Large intestine (tissue), 3 donors: ENCODE measurements at regions not wholly inside any gene's neighbourhood (a gene's known extent, or its start where the extent isn't known, plus 50 kb on each side); places are given as distances from the start of the nearest gene placed in this dataset.
"Not testable (repeated sequence)": the region's sequence is repeated elsewhere in the genome, so short reads cannot be mapped to it uniquely, and the experiment has no call there.

Experiments
- DNase-seq, 2 donors: peaks; one replicate each; pipeline versions ENCODE4 v3.0.0 to v3.0.0-alpha.2; 2013
- H3K27ac ChIP-seq: one replicate; pipeline ENCODE4 v1.5.1; 2013; ENCODE audit warnings: low read length
- H3K27me3 ChIP-seq: 2 replicates; pipeline ENCODE4 v1.6.1; 2013; ENCODE audit warnings: low read length; ENCODE audit not compliant: control insufficient read depth, insufficient read depth
- H3K36me3 ChIP-seq: 2 replicates; pipeline ENCODE4 v1.6.1; 2013; ENCODE audit warnings: low read length; ENCODE audit not compliant: control insufficient read depth, insufficient read depth
- H3K4me1 ChIP-seq: one replicate; pipeline ENCODE4 v1.6.1; 2013; ENCODE audit warnings: low read length; ENCODE audit not compliant: control insufficient read depth, insufficient read depth
- H3K4me3 ChIP-seq: one replicate; pipeline ENCODE4 v1.5.1; 2013; ENCODE audit warnings: low read length
- H3K9me3 ChIP-seq: one replicate; pipeline ENCODE4 v1.6.1; 2013; ENCODE audit warnings: mild to moderate bottlenecking, low read depth, low read length, moderate library complexity; ENCODE audit not compliant: control insufficient read depth
- WGBS: methylation state at CpG from one replicate; pipeline ENCODE4 v1.1.5; 2013; ENCODE audit warnings: low lambda C conversion rate; ENCODE audit not compliant: insufficient coverage; 5-methylcytosine and 5-hydroxymethylcytosine counted together

- Histone ChIP-seq H3K27me3 (no peaks in the 10 kb centered on the region), H3K4me1 (peaks cover 7% of the 10 kb centered on the region), H3K4me3 (no peak overlapping the region), H3K9me3 (no peaks in the 10 kb centered on the region), H3K36me3 (no peaks in the 10 kb centered on the region), H3K27ac (no peak overlapping the region)
- DNase-seq: no peak
- WGBS: no CpG with 5 or more reads among the region's 2 CpGs
These were observed 116.2 kb upstream of the LNX1 start for GRCh38 chr4:53707491-53707890.

GRCh38 chr4:53706422-53707032, 115.2 kb upstream of the LNX1 start:
- Histone ChIP-seq H3K4me1 (peaks cover 8% of the 10 kb centered on the region), H3K9me3 (no peaks in the 10 kb centered on the region), H3K27ac (no peak overlapping the region), H3K27me3 (no peaks in the 10 kb centered on the region), H3K4me3 (no peak overlapping the region), H3K36me3 (no peaks in the 10 kb centered on the region)
- peak; percentile 13 to 22 for DNase-seq
- no CpG with 5 or more reads among the region's 8 CpGs for WGBS

- WGBS: no CpG with 5 or more reads among the region's 4 CpGs
- no peaks in the 10 kb centered on the region for H3K27me3 ChIP-seq
- peaks cover 8% of the 10 kb centered on the region for H3K4me1 ChIP-seq
- DNase-seq: no peak
- H3K36me3 ChIP-seq: no peaks in the 10 kb centered on the region
- no peak overlapping the region for H3K27ac ChIP-seq
- no peak overlapping the region for H3K4me3 ChIP-seq
- no peaks in the 10 kb centered on the region for H3K9me3 ChIP-seq
These were observed 114.7 kb upstream of the LNX1 start for GRCh38 chr4:53705972-53706371.

GRCh38 chr4:53705151-53705764, 114.0 kb upstream of the LNX1 start:
- H3K27me3 ChIP-seq: no peaks in the 10 kb centered on the region
- no peak overlapping the region for H3K27ac ChIP-seq
- no CpG with 5 or more reads among the region's 3 CpGs for WGBS
- DNase-seq: no peak
- H3K9me3 ChIP-seq: no peaks in the 10 kb centered on the region
- H3K4me1 ChIP-seq: peaks cover 8% of the 10 kb centered on the region
- H3K36me3 ChIP-seq: no peaks in the 10 kb centered on the region
- no peak overlapping the region for H3K4me3 ChIP-seq

GRCh38 chr4:53704329-53704728, 113.0 kb upstream of the LNX1 start:
- Histone ChIP-seq H3K36me3 (no peaks in the 10 kb centered on the region), H3K27ac (no peak overlapping the region), H3K27me3 (no peaks in the 10 kb centered on the region), H3K4me1 (peaks cover 8% of the 10 kb centered on the region), H3K9me3 (no peaks in the 10 kb centered on the region), H3K4me3 (no peak overlapping the region)
- 20% methylated on average over 1 of the region's 2 CpGs for WGBS
- DNase-seq: no peak

GRCh38 chr4:53703267-53703655, 112.0 kb upstream of the LNX1 start:
- peak overlapping the region; percentile 45 for H3K27ac ChIP-seq
- H3K9me3 ChIP-seq: no peaks in the 10 kb centered on the region
- 100% methylated on average over 3 of the region's 7 CpGs for WGBS
- no peak for DNase-seq
- H3K36me3 ChIP-seq: no peaks in the 10 kb centered on the region
- H3K4me1 ChIP-seq: peaks cover 8% of the 10 kb centered on the region
- no peak overlapping the region for H3K4me3 ChIP-seq
- H3K27me3 ChIP-seq: no peaks in the 10 kb centered on the region

GRCh38 chr4:53702334-53703266, 111.3 kb upstream of the LNX1 start:
- Histone ChIP-seq H3K4me1 (peaks cover 8% of the 10 kb centered on the region), H3K27me3 (no peaks in the 10 kb centered on the region), H3K4me3 (peak overlapping the region; percentile 10), H3K9me3 (no peaks in the 10 kb centered on the region), H3K27ac (peak overlapping the region; percentile 45), H3K36me3 (no peaks in the 10 kb centered on the region)
- DNase-seq: peak; percentile 51 to 67
- WGBS: 60% methylated on average over 1 of the region's 24 CpGs

GRCh38 chr4:53701260-53701659, 110.0 kb upstream of the LNX1 start:
- WGBS: 85% methylated on average over 2 of the region's 6 CpGs
- H3K9me3 ChIP-seq, DNase-seq: not testable (repeated sequence)

GRCh38 chr4:53699310-53699709, 108.0 kb upstream of the LNX1 start:
- H3K36me3 ChIP-seq, DNase-seq, H3K4me3 ChIP-seq, H3K4me1 ChIP-seq, H3K9me3 ChIP-seq, H3K27me3 ChIP-seq, H3K27ac ChIP-seq: not testable (repeated sequence)
- WGBS: no CpG with 5 or more reads among the region's 2 CpGs

More at GRCh38 chr4:53701260-53701659, 110.0 kb upstream of the LNX1 start:
- H3K4me1 ChIP-seq, H3K36me3 ChIP-seq, H3K27me3 ChIP-seq, H3K27ac ChIP-seq, H3K4me3 ChIP-seq: not testable (repeated sequence)

GRCh38 chr4:53697016-53697685, 105.9 kb upstream of the LNX1 start:
- Histone ChIP-seq H3K27ac (no peak overlapping the region), H3K9me3 (no peaks in the 10 kb centered on the region), H3K4me1 (no peaks in the 10 kb centered on the region), H3K36me3 (no peaks in the 10 kb centered on the region), H3K4me3 (no peak overlapping the region), H3K27me3 (no peaks in the 10 kb centered on the region)
- DNase-seq: no peak
